PFSK-1 (cell line): ENCODE measurements at regions not wholly inside any gene's neighbourhood (a gene's known extent, or its start where the extent isn't known, plus 50 kb on each side); places are given as distances from the start of the nearest gene placed in this dataset.

ENCODE experiments used
- FOXP2 ChIP-seq: optimal IDR thresholded peaks from 2 replicates; pipeline ENCODE3; 2011; ENCODE audit warnings: borderline replicate concordance, control low read depth, inconsistent platforms; ENCODE audit not compliant: insufficient read depth; ENCODE audit errors: extremely low read length, extremely low read depth
- POLR2AphosphoS5 ChIP-seq: IDR thresholded peaks from 2 replicates; pipeline ENCODE4 v1.6.1; 2012; ENCODE audit warnings: low read depth, mild to moderate bottlenecking, control low read depth, low read length, moderate library complexity
- REST ChIP-seq, 2 experiments: IDR thresholded peaks; 2 replicates each; pipeline versions ENCODE4 v1.6.1 to v1.8.0; 2011 to 2012; ENCODE audit warnings: low read depth in 2 of 2, low read length in 2 of 2, control low read depth in 1 of 2, inconsistent platforms in 1 of 2, mild to moderate bottlenecking in 1 of 2, moderate library complexity in 1 of 2; ENCODE audit not compliant: insufficient read depth in 1 of 2
- SIN3A ChIP-seq: IDR thresholded peaks from 2 replicates; pipeline ENCODE4 v1.6.1; 2012; ENCODE audit warnings: mild to moderate bottlenecking, low read length, moderate library complexity, borderline replicate concordance; ENCODE audit not compliant: insufficient read depth
- TAF1 ChIP-seq: IDR thresholded peaks from 2 replicates; pipeline ENCODE4 v1.6.1; 2012; ENCODE audit warnings: low read length, control low read depth, borderline replicate concordance; ENCODE audit not compliant: insufficient read depth

GRCh38 chr3:99211309-99211708, 309.8 kb upstream of the DCBLD2 start:
- no peak for TF ChIP-seq POLR2AphosphoS5
- no peak for TF ChIP-seq TAF1
- TF ChIP-seq SIN3A, result no peak
- no peak for TF ChIP-seq REST (IDR thresholded peaks at IDR 0.05; ENCODE audit: insufficient read depth in 1 of 2, low read depth in 2 of 2, low read length in 2 of 2)
- no peak for TF ChIP-seq FOXP2

GRCh38 chr3:99199021-99199420, 297.5 kb upstream of the DCBLD2 start:
- no peak for TF ChIP-seq POLR2AphosphoS5
- TF ChIP-seq REST (IDR thresholded peaks at IDR 0.05; ENCODE audit: insufficient read depth in 1 of 2, low read depth in 2 of 2, low read length in 2 of 2), result no peak
- TF ChIP-seq FOXP2, result no peak
- TF ChIP-seq TAF1, result no peak
- no peak for TF ChIP-seq SIN3A

- no peak for TF ChIP-seq SIN3A
- TF ChIP-seq TAF1, result no peak
- no peak for TF ChIP-seq POLR2AphosphoS5
- TF ChIP-seq REST (IDR thresholded peaks at IDR 0.05; ENCODE audit: insufficient read depth in 1 of 2, low read depth in 2 of 2, low read length in 2 of 2), result no peak
- TF ChIP-seq FOXP2, result no peak
Observed at GRCh38 chr3:99191186-99191585, 289.7 kb upstream of the DCBLD2 start.

- TF ChIP-seq FOXP2, result no peak
- TF ChIP-seq TAF1, result no peak
- TF ChIP-seq REST (IDR thresholded peaks at IDR 0.05; ENCODE audit: insufficient read depth in 1 of 2, low read depth in 2 of 2, low read length in 2 of 2), result no peak
- TF ChIP-seq SIN3A, result no peak
- no peak for TF ChIP-seq POLR2AphosphoS5
Observed at GRCh38 chr3:99188936-99189335, 287.4 kb upstream of the DCBLD2 start.

- TF ChIP-seq POLR2AphosphoS5, result no peak
- TF ChIP-seq FOXP2, result no peak
- no peak for TF ChIP-seq SIN3A
- TF ChIP-seq REST (IDR thresholded peaks at IDR 0.05; ENCODE audit: insufficient read depth in 1 of 2, low read depth in 2 of 2, low read length in 2 of 2), result no peak
- TF ChIP-seq TAF1, result no peak
Observed at GRCh38 chr3:99186016-99186415, 284.5 kb upstream of the DCBLD2 start.
